ENCODE measurements at regions not wholly inside any gene's neighbourhood (a gene's known extent, or its start where the extent isn't known, plus 50 kb on each side); places are given as distances from the start of the nearest gene placed in this dataset.

GRCh38 chr7:48703466-48703865 is 220.9 kb upstream of the CDC14C start:
- no peak for DNase-seq

GRCh38 chr7:48708122-48708521 is 216.2 kb upstream of the CDC14C start:
- no peak for DNase-seq

- DNase-seq: no peak
Observed at GRCh38 chr7:48708635-48709034, 215.7 kb upstream of the CDC14C start.

- no peak for DNase-seq
Observed at GRCh38 chr7:48710995-48711394, 213.4 kb upstream of the CDC14C start.

GRCh38 chr7:48718731-48719378 is 205.5 kb upstream of the CDC14C start:
- no peak for DNase-seq

- no peak for DNase-seq
Observed at GRCh38 chr7:48728799-48729198, 195.5 kb upstream of the CDC14C start.

GRCh38 chr7:48734695-48735406 is 189.5 kb upstream of the CDC14C start:
- DNase-seq: no peak

- no peak for DNase-seq
Observed at GRCh38 chr7:48741545-48741944, 182.8 kb upstream of the CDC14C start.

GRCh38 chr7:48742079-48742798 is 182.1 kb upstream of the CDC14C start:
- DNase-seq: no peak

- no peak for DNase-seq
Observed at GRCh38 chr7:48748081-48748833, 176.1 kb upstream of the CDC14C start.

- DNase-seq: no peak
Observed at GRCh38 chr7:48755061-48755555, 169.2 kb upstream of the CDC14C start.

- no peak for DNase-seq
Observed at GRCh38 chr7:48759431-48760080, 164.8 kb upstream of the CDC14C start.

- DNase-seq: no peak
Observed at GRCh38 chr7:48760528-48761265, 163.7 kb upstream of the CDC14C start.

- DNase-seq: no peak
Observed at GRCh38 chr7:48780862-48781261, 143.5 kb upstream of the CDC14C start.

- no peak for DNase-seq
Observed at GRCh38 chr7:48781752-48782151, 142.6 kb upstream of the CDC14C start.

GRCh38 chr7:48782511-48782910 is 141.8 kb upstream of the CDC14C start:
- no peak for DNase-seq

- no peak for DNase-seq
Observed at GRCh38 chr7:48786951-48787350, 137.4 kb upstream of the CDC14C start.

- DNase-seq: no peak
Observed at GRCh38 chr7:48803250-48803649, 121.1 kb upstream of the CDC14C start.

GRCh38 chr7:48806731-48807130 is 117.6 kb upstream of the CDC14C start:
- no peak for DNase-seq

GRCh38 chr7:48811071-48811470 is 113.3 kb upstream of the CDC14C start:
- DNase-seq: no peak

GRCh38 chr7:48813472-48813871 is 110.9 kb upstream of the CDC14C start:
- no peak for DNase-seq

Measured in left kidney (tissue), 1 donor.